Neural crest cell (in vitro differentiated cells): ENCODE measurements at regions not wholly inside any gene's neighbourhood (a gene's known extent, or its start where the extent isn't known, plus 50 kb on each side); places are given as distances from the start of the nearest gene placed in this dataset.
"Not testable (repeated sequence)": the region's sequence is repeated elsewhere in the genome, so short reads cannot be mapped to it uniquely, and the experiment has no call there.

Source experiments
- DNase-seq: peaks from one replicate; pipeline ENCODE4 v3.0.0; 2021; ENCODE audit warnings: low read depth, mixed read lengths, low spot score
- H3K27ac Mint-ChIP-seq: one replicate; pipeline ENCODE4 v1.8.0; 2021; ENCODE audit warnings: mild to moderate bottlenecking, mixed read lengths; ENCODE audit not compliant: unreplicated experiment
- H3K27me3 Mint-ChIP-seq: 2 replicates; pipeline ENCODE4 v1.8.0; 2021; ENCODE audit warnings: low read depth, mild to moderate bottlenecking, mixed read lengths
- H3K36me3 Mint-ChIP-seq: 2 replicates; pipeline ENCODE4 v1.8.0; 2021; ENCODE audit warnings: low read depth, mild to moderate bottlenecking, mixed read lengths
- H3K4me1 Mint-ChIP-seq: 2 replicates; pipeline ENCODE4 v1.8.0; 2021; ENCODE audit warnings: mixed read lengths
- H3K4me3 Mint-ChIP-seq: one replicate; pipeline ENCODE4 v1.8.0; 2021; ENCODE audit warnings: mild to moderate bottlenecking, mixed read lengths
- H3K9me3 Mint-ChIP-seq: 2 replicates; pipeline ENCODE4 v1.8.0; 2021; ENCODE audit warnings: mixed read lengths
- TF ChIP-seq, protein P1 (sequence below): fragments of 200-600 bp; sonication (generic); conservative IDR thresholded peaks from 2 replicates; pipeline ENCODE4 v1.5.0; 2021; ENCODE audit warnings: antibody characterized with exemption, mild to moderate bottlenecking

DNA sequence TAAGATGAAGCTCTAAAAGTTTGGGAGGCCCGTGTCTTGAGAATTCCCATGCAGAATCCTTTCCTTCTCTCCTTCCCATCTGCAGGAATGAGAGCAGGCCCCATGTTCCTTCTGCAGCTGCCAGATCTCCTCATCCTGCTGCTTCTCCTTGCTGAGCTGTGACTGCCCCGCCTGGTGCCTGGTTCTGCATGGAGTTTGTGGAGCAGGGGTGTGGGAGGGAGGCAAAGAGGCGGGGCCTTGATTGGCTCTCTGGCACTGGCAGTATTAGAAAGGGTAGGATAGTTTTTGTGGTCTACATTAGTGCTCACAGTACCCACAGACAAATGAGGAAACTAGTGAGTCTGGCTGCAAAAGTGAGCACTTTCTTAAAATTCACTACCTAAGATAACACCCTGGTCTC, 91.1 kb upstream of the CLPB start:
- Mint-ChIP-seq H3K27ac (no peak overlapping the region), H3K36me3 (no peaks in the 10 kb centered on the region), H3K27me3 (peaks cover 3% of the 10 kb centered on the region), H3K4me1 (no peaks in the 10 kb centered on the region), H3K4me3 (no peak overlapping the region), H3K9me3 (no peaks in the 10 kb centered on the region)
- TF ChIP-seq, protein P1, sequence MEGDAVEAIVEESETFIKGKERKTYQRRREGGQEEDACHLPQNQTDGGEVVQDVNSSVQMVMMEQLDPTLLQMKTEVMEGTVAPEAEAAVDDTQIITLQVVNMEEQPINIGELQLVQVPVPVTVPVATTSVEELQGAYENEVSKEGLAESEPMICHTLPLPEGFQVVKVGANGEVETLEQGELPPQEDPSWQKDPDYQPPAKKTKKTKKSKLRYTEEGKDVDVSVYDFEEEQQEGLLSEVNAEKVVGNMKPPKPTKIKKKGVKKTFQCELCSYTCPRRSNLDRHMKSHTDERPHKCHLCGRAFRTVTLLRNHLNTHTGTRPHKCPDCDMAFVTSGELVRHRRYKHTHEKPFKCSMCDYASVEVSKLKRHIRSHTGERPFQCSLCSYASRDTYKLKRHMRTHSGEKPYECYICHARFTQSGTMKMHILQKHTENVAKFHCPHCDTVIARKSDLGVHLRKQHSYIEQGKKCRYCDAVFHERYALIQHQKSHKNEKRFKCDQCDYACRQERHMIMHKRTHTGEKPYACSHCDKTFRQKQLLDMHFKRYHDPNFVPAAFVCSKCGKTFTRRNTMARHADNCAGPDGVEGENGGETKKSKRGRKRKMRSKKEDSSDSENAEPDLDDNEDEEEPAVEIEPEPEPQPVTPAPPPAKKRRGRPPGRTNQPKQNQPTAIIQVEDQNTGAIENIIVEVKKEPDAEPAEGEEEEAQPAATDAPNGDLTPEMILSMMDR = no peak
- no peak for DNase-seq

DNA sequence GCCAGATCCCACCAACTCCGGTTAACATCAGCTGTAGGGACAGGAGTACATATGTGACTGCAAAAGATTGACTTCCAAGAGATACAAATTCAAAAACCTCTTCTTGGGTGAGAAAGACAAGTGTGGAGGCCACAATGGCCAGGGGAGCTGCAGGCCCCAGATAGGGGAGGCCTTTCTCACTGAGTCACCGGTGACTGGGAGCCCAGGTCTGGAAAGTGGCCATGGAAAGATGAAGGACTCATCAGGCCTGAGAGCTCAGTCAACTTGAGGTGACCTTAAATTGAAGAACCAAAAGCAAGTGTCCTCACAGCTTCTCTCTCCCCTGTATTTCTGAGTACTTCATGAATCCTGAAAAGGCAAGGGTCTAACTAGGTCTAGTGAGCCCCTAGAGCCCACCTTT, 90.4 kb upstream of the CLPB start:
- no peak overlapping the region for H3K4me3 Mint-ChIP-seq
- no peaks in the 10 kb centered on the region for H3K36me3 Mint-ChIP-seq
- no peak for DNase-seq
- H3K9me3 Mint-ChIP-seq = no peaks in the 10 kb centered on the region
- no peak overlapping the region for H3K27ac Mint-ChIP-seq
- TF ChIP-seq, protein P1 = no peak
- no peaks in the 10 kb centered on the region for H3K27me3 Mint-ChIP-seq
- H3K4me1 Mint-ChIP-seq = no peaks in the 10 kb centered on the region

DNA sequence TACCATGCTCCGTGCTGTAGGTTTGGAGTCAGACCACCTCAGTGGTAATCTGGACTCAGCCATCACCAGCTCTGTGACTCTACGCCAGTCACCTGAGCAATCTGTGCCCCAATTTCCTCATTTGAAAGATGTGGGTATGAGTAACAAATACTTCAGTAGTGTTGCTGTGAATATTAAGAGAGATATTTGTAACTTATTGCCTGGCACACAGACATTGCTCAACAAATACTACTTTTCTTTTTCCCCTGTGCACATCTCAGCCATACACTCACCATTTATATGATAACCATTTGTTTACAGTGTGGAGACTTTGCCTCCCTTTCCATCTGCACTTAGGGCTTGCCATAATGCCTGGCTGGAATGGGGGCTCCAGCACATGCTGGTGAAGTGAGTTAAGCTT, 89.7 kb upstream of the CLPB start:
- H3K4me1 Mint-ChIP-seq = no peaks in the 10 kb centered on the region
- TF ChIP-seq, protein P1 = no peak
- no peaks in the 10 kb centered on the region for H3K36me3 Mint-ChIP-seq
- peak overlapping the region; percentile 19 for H3K27ac Mint-ChIP-seq
- no peak for DNase-seq
- no peaks in the 10 kb centered on the region for H3K9me3 Mint-ChIP-seq
- no peak overlapping the region for H3K4me3 Mint-ChIP-seq
- H3K27me3 Mint-ChIP-seq = no peaks in the 10 kb centered on the region

DNA sequence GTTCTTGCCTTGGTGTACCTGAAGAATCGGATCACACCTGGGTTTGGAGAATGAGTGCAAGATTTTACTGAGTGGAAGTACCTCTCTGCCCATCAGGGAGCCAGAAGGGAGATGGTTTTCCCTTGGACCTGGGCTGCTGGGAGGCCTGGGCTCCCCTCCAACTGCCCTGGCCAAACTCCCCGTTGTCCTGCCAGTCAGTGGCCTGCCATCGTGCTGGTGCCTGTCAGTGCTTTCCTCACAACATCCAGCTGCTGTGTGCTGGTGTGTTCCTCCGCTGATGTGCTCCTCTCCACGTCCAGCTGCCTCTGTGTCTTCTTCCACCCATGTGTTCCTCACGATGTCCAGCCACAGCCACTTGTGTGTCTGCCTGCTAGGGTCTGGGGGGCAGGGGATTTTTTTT, 87.9 kb upstream of the CLPB start:
- Mint-ChIP-seq H3K4me1 (no peaks in the 10 kb centered on the region), H3K4me3 (no peak overlapping the region)
- TF ChIP-seq, protein P1 = no peak

DNA sequence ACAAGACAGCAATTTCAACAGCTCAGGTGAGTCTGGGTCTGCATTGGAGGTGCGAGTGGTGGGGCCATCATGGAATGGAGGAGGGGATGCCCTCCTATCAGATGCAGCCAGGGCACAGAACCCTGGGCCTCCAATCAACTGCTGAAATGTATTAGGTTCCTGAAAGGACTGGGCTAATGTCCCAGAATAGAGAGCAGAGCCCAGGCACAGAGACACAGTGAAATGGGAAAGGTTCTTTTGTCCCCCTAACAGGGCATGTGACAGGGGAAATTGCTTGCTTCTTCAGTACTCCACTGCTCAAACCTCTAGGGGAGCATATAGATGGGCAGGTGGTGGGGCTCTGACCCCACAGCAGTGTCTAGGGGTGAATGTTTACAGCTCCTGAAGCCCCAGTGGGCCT, 87.3 kb upstream of the CLPB start:
- TF ChIP-seq, protein P1 = no peak
- H3K27ac Mint-ChIP-seq = no peak overlapping the region
- no peak for DNase-seq
- H3K9me3 Mint-ChIP-seq = no peaks in the 10 kb centered on the region
- no peaks in the 10 kb centered on the region for H3K36me3 Mint-ChIP-seq
- H3K4me3 Mint-ChIP-seq = no peak overlapping the region
- no peaks in the 10 kb centered on the region for H3K4me1 Mint-ChIP-seq
- H3K27me3 Mint-ChIP-seq = no peaks in the 10 kb centered on the region

More for the DNA sequence above, 87.9 kb upstream of the CLPB start:
- no peak for DNase-seq
- Mint-ChIP-seq H3K9me3 (no peaks in the 10 kb centered on the region), H3K27ac (no peak overlapping the region), H3K27me3 (no peaks in the 10 kb centered on the region), H3K36me3 (no peaks in the 10 kb centered on the region)

DNA sequence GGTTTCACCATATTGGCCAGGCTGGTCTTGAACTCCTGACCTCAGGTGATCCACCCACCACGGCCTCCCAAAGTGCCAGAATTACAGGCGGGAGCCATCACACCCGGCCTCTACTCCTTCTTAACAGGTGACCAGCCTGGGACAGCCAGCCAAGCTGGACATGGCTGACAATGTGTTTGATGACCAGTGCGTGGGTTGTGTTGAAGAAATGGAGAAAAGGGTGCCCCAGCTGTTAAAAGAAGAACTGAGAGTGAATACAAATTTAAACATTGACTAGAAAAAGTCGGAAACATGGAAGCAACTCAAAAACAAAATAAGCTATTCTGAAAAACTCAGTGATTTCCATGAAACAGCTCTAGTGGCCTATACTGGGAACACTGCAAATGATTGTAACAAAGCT, 86.5 kb upstream of the CLPB start:
- no peak for DNase-seq
- H3K27ac Mint-ChIP-seq = no peak overlapping the region
- TF ChIP-seq, protein P1 = no peak

DNA sequence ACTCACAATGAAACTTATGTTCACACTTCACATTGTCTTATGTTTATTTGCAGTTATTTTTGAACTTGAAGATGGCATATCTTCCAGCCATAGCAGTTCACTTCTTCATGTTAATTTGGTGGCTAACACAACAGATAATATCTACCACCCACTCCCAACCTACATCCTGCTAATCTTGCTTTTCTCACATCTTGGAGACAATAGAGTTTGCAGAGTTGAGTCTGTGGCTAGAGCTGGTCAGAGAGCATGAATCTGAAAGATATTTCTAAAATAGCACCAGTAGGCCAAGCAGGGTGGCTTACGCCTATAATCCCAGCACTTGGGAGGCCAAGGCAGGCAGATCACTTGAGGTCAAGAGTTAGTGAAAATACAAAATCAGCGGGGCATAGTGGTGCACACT, 85.6 kb upstream of the CLPB start:
- DNase-seq, H3K27me3 Mint-ChIP-seq, H3K4me1 Mint-ChIP-seq, H3K27ac Mint-ChIP-seq, H3K9me3 Mint-ChIP-seq, H3K36me3 Mint-ChIP-seq, H3K4me3 Mint-ChIP-seq: not testable (repeated sequence)

More for the DNA sequence above, 86.5 kb upstream of the CLPB start:
- Mint-ChIP-seq H3K36me3 (no peaks in the 10 kb centered on the region), H3K27me3 (no peaks in the 10 kb centered on the region), H3K9me3 (peaks cover 3% of the 10 kb centered on the region), H3K4me3 (no peak overlapping the region), H3K4me1 (no peaks in the 10 kb centered on the region)
